Stimulated activated CD8-positive, alpha-beta memory T cell treated with anti-CD3 and anti-CD28 coated beads, Interleukin-7, amount 100 ng/mL, for 24 hours (primary cell): ENCODE measurements at regions not wholly inside any gene's neighbourhood (a gene's known extent, or its start where the extent isn't known, plus 50 kb on each side); places are given as distances from the start of the nearest gene placed in this dataset.

Source experiments
- DNase-seq: peaks from one replicate; pipeline ENCODE4 v3.0.0-alpha.2; 2020; ENCODE audit warnings: low read depth

GRCh38 chr2:9772035-9772998 lies 71.0 kb upstream of the TAF1B start:
- no peak for DNase-seq

DNA sequence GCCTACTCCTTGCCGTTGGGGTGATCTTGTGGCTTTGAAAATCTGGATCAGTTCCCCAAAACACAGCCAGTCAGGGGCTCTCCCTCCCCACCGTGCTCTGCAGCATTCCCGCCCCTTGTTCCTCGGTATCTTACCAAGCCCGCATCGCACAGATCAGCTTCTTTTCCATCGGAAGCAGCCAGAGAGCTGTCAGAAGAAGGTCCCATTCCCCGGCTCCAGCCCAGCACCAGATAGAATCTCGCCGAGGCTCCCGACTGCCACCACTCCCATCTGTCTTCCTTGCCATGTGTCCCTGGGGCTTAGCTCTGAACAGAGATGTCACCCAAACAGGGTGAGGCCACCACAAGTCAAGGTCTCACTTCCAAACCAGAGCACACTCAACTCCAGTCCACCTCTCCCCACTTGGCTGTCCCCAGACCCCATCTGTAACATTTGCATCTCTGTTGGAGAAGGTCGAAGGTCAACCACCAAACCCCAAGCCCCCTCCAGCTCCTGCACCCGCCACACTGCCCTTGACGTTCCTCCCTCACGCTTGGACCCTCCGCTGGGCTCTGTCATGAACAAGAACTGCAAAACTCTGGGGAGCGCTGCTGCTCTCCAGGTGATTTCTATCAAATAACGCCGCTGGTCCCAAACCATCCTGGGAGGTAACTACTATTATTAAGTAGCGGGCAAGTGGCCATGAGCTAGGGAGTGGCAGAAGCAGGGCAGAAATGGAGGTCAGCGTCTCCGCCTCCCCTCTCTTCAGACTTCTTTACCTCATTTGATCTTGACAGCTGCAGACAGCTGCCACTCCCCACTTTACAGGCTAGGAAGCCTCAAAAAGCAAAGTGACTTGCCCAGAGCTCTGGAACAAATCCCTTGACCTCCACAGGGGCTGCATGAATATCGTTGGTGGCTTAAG lies 70.0 kb upstream of the TAF1B start:
- no peak for DNase-seq

GRCh38 chr2:9773903-9774239 lies 69.4 kb upstream of the TAF1B start:
- DNase-seq: no peak

- no peak for DNase-seq
Observed at GRCh38 chr2:9774266-9774665, 69.0 kb upstream of the TAF1B start.

DNA sequence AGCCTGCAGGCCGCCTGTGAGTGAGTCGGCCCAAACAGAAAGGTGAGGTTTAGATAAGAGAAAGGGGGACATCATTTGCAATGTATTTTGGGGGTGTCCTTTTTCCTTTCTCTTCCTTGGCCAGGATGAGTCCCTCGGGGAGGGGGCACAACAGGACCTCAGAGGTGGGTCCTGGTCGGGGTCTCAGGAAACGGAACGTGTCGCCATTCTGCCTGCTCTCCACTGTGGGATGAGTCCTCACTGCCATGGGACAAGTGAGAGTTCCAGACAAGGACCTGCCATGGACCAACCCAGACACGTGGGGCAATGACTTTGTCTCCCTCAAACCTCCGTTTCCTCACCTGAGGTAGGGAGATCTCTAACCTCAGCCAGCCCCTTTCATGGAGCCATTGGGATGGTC lies 67.9 kb upstream of the TAF1B start:
- DNase-seq: no peak

DNA sequence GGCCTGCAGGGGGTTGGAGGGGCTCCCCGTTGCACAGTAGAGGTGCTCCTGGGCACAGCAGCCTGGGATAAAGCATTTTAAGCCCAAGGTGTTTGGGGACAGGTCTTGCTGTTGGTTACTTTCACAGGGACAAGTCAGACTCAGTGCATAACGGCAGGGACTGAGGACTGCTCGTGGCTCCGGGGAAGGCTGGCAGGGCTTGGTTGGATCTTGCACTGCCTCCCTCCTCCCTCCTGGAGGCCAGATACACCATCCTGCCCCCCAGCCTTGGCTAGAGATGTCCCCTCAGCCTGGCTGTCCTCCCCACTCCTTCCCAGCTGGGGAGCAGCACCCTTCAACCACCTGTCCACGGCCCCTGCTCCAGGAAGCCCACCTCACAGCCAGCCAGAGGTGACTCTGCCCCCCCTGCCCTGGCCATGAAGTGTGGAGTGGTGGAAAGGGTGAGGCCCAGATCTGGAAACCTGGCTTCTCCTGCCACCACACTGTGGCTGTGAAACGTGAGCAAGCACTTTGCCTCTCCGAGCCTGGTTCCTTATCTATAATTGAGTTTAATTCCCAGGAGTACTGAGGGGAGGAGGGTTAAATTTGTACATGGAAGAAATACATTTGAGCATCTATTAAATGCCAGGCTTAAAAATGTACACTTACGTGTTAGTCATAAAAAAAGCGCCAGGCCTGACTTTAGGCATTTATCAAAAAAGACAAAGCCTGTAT lies 67.1 kb upstream of the TAF1B start:
- DNase-seq: no peak

DNA sequence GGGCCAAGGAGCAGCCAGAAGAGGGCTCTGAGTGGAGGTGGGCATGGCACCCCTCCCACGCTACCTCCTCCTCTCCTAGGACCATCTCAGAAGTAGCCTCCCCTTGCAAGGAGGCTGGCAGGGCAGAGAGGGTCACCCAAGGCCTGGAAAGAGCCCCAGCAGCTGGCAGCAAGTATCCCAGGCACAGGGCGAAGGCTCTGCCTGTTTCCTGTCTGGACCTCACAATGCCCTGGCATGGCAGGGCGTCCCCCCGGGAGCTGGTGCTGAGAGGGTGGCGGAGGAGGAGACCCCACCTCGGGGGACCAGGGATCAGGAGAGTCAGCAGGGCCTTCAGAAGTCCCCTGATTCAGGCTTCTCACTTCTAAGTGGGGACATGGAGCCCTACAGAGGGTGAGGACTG lies 66.2 kb upstream of the TAF1B start:
- no peak for DNase-seq

GRCh38 chr2:9778012-9778411 lies 65.3 kb upstream of the TAF1B start:
- DNase-seq: no peak

DNA sequence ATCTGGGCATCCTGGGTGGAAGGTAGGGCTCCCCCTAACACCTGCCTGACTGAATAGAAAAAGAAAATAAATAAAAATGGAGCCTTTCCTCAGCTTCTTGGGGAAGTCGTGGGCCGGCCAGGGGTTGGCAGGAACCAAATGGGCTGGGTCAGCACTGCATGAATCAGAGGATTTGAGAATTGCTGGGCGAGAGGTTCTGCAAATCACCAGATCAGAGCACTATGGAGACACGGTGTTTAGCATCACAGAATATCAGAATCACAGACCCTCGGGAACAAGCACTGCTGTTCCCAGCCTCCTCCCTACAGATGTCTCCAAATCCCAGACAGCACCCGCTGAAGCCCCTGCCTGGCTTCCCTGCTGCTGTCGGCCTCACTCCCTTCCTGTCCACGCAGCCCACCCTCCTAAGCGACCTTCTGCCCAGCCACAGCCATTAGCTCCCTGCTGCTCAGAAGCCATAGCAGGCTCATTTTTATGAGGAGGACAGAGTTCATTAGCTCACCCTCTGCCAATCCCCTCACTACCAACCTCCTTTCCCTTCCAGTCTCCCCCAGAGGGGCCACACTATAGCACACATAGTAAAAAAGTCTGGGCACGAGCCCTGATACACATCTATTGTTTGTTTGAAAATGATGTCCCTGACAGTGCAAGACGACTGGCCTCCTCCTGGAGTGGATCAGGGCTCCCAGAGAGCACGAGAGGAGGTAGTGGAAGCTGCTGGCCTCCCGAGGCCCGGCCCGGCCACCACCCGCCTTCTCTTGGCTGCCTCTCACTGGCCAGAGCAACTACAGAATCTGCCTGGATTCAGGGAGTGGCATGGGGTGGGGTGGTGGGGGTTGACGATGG lies 64.6 kb upstream of the TAF1B start:
- no peak for DNase-seq

DNA sequence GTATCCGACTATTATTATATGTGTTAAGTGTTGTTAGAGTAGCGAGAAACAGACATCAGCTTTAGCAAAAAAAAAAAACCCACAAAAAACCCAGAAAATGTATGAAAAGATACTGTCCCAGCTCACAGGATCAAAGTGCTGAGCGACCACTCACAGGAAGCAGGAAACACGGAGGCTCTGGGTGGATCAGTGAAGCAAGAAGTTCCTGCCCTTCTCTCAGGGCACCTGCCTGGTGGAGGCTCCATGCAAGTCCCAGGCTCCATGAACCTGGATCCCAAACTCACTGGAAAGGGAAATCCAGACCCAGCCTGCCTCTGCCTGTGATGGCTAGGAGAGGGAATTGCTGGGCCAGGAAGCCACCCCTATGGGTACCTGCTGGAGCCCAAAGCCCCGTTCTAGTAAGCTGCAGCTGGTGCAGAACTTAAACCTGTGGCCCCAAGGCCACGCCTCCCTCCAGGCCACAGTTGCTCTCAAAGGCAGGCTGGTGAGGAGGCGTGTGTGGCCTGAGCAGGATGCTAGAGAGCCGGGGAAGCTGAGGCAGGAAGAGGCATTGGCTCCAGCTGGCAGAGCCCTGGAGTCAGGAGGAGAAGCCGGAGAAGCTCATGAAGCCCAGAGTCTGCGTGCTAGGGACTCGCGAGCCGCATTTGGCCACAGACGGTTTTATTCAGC lies 63.5 kb upstream of the TAF1B start:
- no peak for DNase-seq

GRCh38 chr2:9780368-9781130 lies 62.7 kb upstream of the TAF1B start:
- no peak for DNase-seq

GRCh38 chr2:9781252-9781651 lies 62.0 kb upstream of the TAF1B start:
- no peak for DNase-seq

- DNase-seq: peak; percentile 26
Observed at GRCh38 chr2:9782197-9782719, 61.0 kb upstream of the TAF1B start.

DNA sequence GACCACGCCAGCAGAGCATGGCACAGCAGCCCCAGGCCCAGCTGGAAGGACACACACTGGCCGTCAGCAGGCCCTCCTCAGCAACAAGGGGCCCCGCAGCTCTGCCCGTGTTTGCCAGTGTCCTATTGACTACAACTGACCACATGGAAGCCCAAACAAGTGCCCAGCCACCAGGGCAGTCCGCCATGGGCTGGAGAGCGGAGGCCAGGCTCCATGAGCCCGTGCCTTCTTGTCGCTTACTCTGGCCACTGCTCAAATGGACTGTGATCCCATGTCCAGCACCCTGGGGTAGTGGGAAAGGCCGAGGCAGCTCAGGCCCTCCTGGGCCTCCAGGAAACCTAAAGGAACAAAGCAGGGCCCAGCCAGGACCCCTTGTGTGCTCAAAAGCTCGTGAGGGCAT lies 53.9 kb upstream of the TAF1B start:
- no peak for DNase-seq

DNA sequence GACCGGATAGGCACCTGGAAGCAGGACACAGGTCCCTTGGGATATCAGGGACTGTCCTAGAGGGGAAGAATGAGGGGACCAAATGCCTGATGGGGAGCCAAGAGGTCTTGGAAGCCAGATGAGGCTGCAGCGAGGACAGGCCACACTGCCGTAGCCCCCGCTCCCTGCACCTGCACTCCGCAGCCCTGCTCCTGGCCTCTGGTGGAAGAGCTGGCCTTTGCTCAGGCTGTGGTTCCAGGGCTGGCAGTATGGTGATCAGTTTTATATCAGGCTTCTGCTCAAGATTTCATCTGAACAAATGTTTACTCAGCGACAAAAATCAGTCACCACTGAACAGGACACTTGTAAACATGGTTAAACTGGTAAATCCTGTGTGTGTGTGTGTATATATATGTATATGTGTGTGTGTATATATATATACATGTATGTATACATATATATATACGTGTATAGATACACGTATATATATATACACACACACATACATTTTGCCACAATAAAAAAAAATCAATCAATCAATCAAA lies 52.5 kb upstream of the TAF1B start:
- no peak for DNase-seq

GRCh38 chr2:9791711-9792110 lies 51.6 kb upstream of the TAF1B start:
- no peak for DNase-seq

GRCh38 chr2:9793156-9793917 lies 49.9 kb upstream of the TAF1B start:
- no peak for DNase-seq
